ES-I3 (cell line): ENCODE measurements at regions not wholly inside any gene's neighbourhood (a gene's known extent, or its start where the extent isn't known, plus 50 kb on each side); places are given as distances from the start of the nearest gene placed in this dataset.

Experiments used
- H3K36me3 ChIP-seq: 2 replicates; pipeline ENCODE4 v1.6.1; 2013; ENCODE audit warnings: mild to moderate bottlenecking, low read length, control low read depth, moderate library complexity; ENCODE audit not compliant: insufficient read depth
- H3K4me1 ChIP-seq: 2 replicates; pipeline ENCODE4 v1.6.1; 2013; ENCODE audit warnings: mild to moderate bottlenecking, control low read depth, low read length; ENCODE audit not compliant: insufficient read depth
- H3K9ac ChIP-seq: 2 replicates; pipeline ENCODE4 v1.6.1; 2013; ENCODE audit warnings: low read depth, mild to moderate bottlenecking, low read length, moderate library complexity
- H3K9me3 ChIP-seq: 2 replicates; pipeline ENCODE4 v1.6.1; 2013; ENCODE audit warnings: mild to moderate bottlenecking, low read length, moderate library complexity; ENCODE audit not compliant: control insufficient read depth, insufficient read depth

DNA sequence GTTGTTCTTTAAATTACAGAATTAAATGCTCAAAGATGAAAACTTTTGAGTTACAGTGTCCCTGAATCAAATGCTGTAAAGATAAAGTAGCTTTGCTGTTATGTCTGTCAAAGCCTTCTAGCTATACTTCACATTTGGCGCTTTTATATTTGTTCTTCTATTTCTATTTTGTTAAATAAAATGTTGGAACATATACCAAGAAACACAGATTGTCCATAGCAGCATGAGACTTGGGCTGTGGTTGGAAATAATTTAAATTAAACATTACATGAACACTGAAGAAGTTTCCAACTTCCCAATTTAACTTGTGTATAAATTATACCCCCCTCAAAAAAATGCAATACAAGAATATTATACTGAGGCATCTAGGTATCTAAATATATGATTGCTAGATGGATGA lies 249.8 kb downstream of the NR2F1-AS1 start:
- Histone ChIP-seq H3K9me3 (no peaks in the 10 kb centered on the region), H3K9ac (no peak overlapping the region), H3K4me1 (no peaks in the 10 kb centered on the region), H3K36me3 (no peaks in the 10 kb centered on the region)

DNA sequence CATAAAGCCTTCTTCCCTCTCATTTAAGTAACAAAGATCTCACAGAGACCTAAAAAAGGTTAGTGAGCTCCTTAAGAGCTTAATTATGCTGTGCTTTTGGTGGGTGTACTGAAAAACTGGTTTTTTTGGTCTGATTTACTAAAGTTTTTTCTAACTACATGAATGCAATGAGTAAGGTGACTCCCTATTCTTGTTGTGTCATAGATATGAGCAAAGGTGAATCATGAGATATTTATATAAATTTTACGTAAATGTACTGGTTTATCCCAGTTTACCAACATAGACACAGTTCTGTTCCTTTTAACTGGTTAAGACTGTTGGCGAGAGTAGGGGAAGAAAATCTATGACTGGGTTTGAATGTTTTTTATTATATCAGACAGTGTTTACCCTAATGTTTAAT lies 250.5 kb downstream of the NR2F1-AS1 start:
- no peak overlapping the region for H3K9ac ChIP-seq
- no peaks in the 10 kb centered on the region for H3K36me3 ChIP-seq
- H3K4me1 ChIP-seq: no peaks in the 10 kb centered on the region
- no peaks in the 10 kb centered on the region for H3K9me3 ChIP-seq

DNA sequence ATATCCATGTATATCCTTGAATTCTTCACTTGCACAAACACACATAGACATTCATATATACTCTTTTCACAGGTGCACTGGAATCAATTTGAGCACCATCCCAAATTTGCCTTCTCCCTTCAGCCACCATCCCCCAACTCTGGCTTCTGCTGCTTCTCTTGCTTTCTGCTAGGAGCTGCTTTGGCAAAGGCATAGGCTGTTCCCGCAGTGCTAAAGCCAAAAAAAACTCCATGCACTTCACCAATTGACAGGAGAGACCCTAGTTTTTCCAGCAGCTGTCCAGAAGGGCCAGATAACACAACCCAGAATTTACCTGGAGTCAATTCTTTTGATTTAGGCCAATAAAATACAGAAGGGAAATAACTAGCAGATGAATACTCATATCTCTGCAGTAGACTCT lies 251.3 kb downstream of the NR2F1-AS1 start:
- Histone ChIP-seq H3K36me3 (no peaks in the 10 kb centered on the region), H3K4me1 (no peaks in the 10 kb centered on the region), H3K9me3 (no peaks in the 10 kb centered on the region), H3K9ac (no peak overlapping the region)

DNA sequence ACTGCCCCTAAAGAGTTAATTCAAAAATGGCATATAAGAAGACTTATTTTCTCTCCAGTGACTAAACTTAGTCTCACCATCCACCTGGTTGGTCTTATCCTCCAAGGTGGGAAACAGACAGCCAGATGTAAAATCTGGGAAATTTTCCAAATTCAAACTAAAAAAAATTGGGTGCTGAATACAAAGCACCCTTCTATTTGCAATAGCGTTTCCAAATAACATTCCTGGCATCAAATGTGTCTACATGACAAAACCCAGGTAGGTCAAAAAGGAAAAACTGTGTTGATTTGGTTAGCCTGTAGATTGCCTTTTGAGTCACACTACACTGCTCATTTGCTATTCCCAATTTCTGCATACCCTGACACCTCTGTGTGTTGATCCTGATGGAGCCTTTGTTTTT lies 252.2 kb downstream of the NR2F1-AS1 start:
- Histone ChIP-seq H3K9me3 (no peaks in the 10 kb centered on the region), H3K9ac (no peak overlapping the region), H3K4me1 (no peaks in the 10 kb centered on the region), H3K36me3 (no peaks in the 10 kb centered on the region)

DNA sequence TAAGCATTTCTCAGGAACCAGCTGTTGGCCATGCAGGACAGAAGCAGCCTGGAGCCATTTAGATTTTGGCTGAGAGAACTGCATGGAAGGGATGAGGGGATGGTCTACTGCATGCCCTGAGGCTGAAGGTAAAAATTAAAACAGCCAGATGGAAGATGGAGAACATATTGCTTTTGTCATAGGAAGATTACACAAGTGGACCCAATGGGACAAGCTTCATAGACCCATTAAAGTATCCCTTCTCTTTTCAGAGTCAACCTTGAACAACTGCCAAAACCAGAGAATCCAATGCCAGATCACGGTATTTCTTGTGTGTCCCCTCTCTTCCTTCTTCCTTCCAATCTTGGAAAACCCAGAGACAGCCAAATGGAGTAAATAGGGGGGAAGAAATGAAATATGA lies 253.4 kb downstream of the NR2F1-AS1 start:
- Histone ChIP-seq H3K4me1 (no peaks in the 10 kb centered on the region), H3K36me3 (no peaks in the 10 kb centered on the region), H3K9me3 (no peaks in the 10 kb centered on the region), H3K9ac (no peak overlapping the region)

DNA sequence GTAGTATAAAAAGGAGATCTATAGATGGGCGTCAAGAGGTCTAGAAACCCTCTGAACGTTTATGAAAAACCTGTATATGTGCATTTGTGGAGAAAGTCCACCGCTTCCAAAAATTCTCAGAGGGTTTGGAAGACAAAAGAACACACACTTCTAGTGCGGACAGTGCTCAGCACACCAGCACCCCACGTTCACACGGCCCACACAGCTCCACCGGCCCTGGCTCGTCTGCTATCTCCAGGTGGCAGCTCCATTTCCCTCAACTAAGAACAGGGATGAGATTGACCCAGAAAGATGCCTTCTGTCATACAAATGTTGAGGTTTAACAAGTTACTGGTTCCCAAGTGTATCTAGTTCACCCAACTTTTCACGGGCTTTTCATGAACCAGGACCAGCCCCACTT lies 255.1 kb downstream of the NR2F1-AS1 start:
- Histone ChIP-seq H3K9me3 (no peaks in the 10 kb centered on the region), H3K36me3 (no peaks in the 10 kb centered on the region), H3K9ac (no peak overlapping the region), H3K4me1 (no peaks in the 10 kb centered on the region)

DNA sequence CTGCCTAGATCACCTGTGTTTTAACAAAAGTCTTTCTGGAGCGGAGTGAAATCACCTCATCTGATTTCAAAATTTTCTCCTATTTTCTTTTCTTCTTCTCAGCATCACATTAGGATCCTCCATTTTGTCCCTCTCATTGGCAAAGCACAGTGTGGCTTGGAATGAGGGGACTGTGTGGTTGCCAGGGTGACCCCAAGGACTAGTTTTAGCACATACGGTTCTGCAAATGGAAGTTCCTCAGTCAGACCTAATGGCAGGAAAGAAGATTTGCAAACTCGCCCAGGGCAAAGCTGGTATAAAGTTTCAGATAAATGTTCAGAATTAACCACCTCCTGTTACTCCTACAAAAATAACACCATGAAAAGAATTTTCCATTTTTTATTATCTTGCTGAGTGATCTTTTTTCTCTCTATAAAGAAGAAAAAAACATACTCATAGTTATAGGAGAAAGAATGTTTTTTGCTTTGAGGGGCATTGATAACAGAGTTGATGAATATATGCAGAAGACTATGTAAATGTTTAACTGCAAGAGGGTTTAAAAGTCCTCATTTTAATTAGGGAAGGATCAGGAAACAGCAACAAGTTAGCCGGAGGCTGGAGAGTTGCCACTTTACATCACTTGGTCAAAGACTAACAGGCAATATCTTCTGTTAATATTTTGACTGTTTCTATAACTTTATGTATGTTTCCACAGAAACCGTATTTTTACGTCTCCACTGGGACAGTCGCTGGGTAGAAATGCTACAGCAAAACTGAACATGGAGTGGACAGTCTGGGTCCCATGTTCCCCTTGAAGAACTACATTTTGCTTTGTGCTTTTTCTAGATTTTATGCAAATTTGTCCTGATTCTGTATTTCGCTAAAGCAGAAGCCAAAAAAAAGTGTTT lies 257.8 kb downstream of the NR2F1-AS1 start:
- Histone ChIP-seq H3K36me3 (no peaks in the 10 kb centered on the region), H3K9me3 (no peaks in the 10 kb centered on the region), H3K9ac (no peak overlapping the region), H3K4me1 (no peaks in the 10 kb centered on the region)

DNA sequence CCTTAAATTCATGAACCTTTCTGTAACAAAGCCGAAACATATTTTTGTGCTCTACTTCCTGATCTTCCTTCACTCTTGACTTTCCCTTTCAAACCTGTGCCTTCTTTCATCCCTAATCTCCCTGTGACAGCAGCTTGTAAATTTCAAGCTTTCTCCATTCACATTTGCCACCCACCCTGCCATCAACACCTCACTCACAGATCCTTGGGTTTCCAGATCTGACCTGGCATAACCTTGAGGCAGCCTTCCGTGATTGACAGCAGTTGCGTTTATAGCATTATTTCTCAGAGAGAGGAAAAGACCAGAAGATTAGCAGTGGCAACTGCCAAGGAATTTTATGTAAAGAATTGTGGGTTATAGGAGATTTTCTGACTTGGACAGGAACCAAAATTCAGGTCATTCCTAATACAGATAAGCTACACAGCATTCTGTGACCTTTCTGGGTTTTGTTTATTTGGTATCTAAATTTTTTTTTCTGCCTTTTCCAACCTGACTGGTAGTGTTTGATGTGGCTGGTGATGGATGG lies 260.0 kb downstream of the NR2F1-AS1 start:
- Histone ChIP-seq H3K4me1 (no peaks in the 10 kb centered on the region), H3K9ac (no peak overlapping the region), H3K9me3 (no peaks in the 10 kb centered on the region), H3K36me3 (no peaks in the 10 kb centered on the region)

DNA sequence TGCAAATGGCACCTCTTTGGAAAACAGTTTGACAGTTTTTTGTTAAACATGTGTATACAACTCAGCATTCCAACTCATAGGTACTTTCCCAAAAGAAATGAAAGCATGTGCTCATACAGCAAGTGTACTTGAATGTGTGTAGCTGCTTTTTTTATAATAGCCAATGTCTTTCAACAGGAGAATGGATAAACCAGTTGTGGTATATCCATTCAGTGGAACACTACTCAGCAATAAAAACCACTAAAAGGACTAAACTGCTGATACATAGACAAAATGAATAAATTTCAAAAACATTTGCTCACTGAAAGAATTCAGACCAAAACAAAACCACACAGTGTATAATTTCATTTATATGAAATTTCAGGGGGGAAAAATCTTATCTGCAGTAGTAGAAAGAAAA lies 267.3 kb downstream of the NR2F1-AS1 start:
- no peaks in the 10 kb centered on the region for H3K36me3 ChIP-seq
- no peaks in the 10 kb centered on the region for H3K4me1 ChIP-seq
- no peaks in the 10 kb centered on the region for H3K9me3 ChIP-seq
- H3K9ac ChIP-seq: no peak overlapping the region

DNA sequence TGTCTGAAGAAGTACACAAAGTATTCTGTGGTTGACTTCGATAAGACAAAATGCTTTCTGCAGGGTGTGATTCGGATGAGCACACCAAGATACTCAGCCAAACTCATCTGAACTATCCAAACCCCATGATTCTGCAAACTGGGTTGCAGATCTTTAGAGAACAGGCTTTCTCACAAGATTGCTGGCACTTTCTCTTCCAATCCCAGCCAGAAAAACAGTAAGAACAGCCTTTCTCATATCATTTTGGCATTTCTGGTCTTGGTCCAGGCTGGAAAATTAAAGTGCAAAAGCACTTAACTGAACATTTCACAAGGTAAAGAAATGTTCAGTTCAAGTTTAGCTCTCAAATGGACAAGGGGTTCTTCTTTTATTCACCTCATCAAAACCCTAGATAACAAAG lies 269.1 kb downstream of the NR2F1-AS1 start:
- Histone ChIP-seq H3K9me3 (no peaks in the 10 kb centered on the region), H3K36me3 (no peaks in the 10 kb centered on the region), H3K9ac (no peak overlapping the region), H3K4me1 (no peaks in the 10 kb centered on the region)

DNA sequence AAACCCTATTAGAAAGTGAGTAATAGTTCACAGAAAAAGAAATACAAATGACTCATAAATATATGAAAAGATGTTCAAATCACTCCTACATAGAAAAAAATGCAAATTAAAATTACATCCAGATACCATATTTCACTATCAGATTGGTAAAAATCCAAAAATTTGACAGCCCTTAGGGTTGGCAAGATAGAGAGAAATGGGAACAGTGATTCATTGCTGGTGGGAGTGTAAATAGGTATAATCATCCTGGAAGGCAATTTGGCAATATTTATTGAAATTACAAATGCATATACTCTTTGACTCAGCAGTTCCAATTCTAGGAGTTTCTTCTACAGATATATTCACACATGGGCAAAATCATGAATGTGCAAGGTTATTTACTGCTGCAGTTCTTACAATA lies 273.5 kb downstream of the NR2F1-AS1 start:
- Histone ChIP-seq H3K9me3 (no peaks in the 10 kb centered on the region), H3K9ac (no peak overlapping the region), H3K4me1 (peaks cover 4% of the 10 kb centered on the region), H3K36me3 (no peaks in the 10 kb centered on the region)

DNA sequence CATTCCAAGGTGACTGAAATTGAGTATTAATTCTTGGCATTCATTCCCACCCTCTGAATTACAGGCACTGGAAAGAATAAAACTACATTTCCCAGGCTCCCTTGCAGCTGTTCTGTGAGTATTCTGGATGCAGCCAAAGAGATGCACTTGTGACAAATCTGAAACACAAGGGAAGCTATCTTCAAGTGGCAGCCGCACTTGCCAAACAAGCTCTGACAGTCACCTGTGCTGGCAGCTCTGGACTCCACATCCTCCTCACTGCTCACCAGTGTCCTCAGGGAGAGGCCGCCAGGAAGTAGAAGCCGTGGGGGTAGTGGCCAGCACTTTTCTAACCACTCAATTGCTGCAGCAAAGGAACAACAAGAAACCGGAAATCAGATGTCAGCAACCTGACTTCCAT lies 275.0 kb downstream of the NR2F1-AS1 start:
- Histone ChIP-seq H3K9ac (no peak overlapping the region; the same call in 1 of the 2 replicates), H3K4me1 (peaks cover 4% of the 10 kb centered on the region), H3K36me3 (no peaks in the 10 kb centered on the region), H3K9me3 (no peaks in the 10 kb centered on the region)

DNA sequence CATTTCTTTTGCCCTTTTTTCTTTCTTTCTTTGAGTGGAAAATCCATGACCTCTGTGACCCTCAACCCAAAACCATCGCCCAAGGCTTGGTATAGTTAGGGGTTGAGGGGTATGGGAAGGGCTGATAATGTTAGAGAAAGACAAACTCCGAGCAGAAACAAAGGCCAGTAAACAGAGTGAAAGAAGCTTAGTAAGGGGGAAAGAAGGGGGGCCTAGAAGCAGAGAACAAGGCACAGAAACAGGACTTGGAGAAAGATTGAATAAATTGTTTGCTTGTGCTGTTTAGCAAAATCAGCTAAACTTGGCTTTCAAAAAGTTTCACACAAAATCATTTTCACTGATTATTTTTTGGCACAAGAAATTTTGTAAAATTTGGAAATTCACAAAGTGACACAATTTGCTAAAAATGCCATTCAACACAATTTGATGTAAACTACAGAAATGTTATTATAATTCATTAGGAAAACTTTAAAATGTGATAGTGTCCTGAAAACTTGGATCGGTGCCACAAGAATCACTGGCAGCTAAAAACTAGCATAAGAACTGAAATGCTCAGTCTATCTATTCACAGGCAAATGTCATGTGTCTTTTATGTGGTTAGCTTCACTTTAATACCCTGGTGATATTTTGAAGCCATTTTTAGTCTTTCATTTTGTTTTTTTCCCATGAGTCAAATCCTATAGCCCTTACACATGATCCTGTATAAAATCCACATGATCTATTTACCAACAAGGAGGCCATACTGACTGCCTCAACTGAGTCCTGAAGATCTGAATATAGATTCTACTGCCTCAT lies 276.4 kb downstream of the NR2F1-AS1 start:
- no peaks in the 10 kb centered on the region for H3K36me3 ChIP-seq
- peaks cover 14% of the 10 kb centered on the region for H3K4me1 ChIP-seq
- H3K9me3 ChIP-seq: no peaks in the 10 kb centered on the region
- H3K9ac ChIP-seq: no peak overlapping the region

DNA sequence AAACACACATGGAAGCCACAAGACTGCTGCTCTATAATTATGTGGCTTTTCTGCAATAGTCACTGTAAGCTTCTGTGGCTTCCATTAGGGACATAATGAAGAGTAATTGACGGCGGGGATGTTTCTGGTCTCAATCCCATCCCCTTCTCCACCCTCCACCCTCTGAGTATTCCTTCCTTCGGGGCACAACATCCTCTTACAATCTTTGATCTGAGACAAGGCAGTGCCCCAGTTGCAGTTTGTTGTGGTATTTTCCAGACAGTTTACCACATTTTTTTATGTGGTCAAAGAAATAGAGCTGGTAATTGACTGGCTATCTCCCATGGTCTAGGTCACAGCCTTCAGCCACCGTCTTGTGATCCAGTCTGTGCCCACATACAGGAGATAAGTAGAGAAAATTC lies 277.7 kb downstream of the NR2F1-AS1 start:
- no peaks in the 10 kb centered on the region for H3K36me3 ChIP-seq
- H3K4me1 ChIP-seq: peaks cover 18% of the 10 kb centered on the region
- H3K9me3 ChIP-seq: no peaks in the 10 kb centered on the region
- H3K9ac ChIP-seq: no peak overlapping the region

DNA sequence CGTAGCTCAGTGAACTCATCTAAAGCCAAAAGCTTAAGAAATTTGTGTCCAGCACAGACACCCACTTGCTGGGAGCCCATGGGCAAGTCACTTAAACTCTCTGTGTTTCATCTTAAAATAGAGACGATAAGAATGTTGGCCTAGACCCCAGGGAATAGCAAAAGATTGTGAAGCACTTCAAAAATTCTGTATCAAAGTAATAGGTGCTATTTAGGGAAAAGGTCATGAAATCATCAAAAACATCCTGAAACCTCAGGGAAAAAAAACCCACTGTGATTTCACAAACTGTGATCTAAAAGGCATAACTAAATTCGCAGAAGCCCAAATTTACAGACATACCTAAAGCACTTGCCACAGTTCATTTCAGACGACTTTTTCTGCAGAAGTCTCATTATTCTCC lies 278.3 kb downstream of the NR2F1-AS1 start:
- H3K4me1 ChIP-seq: peaks cover 18% of the 10 kb centered on the region
- H3K9ac ChIP-seq: no peak overlapping the region
- H3K36me3 ChIP-seq: no peaks in the 10 kb centered on the region
- no peaks in the 10 kb centered on the region for H3K9me3 ChIP-seq
